Colonic mucosa (tissue), 4 donors: ENCODE measurements at regions not wholly inside any gene's neighbourhood (a gene's known extent, or its start where the extent isn't known, plus 50 kb on each side); places are given as distances from the start of the nearest gene placed in this dataset.

Source experiments
- DNase-seq: peaks from one replicate; pipeline ENCODE4 v3.0.0-alpha.2; 2020
- H3K27ac ChIP-seq: fragments of 200-600 bp; one replicate; pipeline ENCODE4 v1.8.0; 2021
- H3K27me3 ChIP-seq: fragments of 200-600 bp; one replicate; pipeline ENCODE4 v1.8.0; 2021
- H3K36me3 ChIP-seq: fragments of 200-600 bp; one replicate; pipeline ENCODE4 v1.8.0; 2021
- H3K4me1 ChIP-seq: fragments of 200-600 bp; one replicate; pipeline ENCODE4 v1.8.0; 2021; ENCODE audit warnings: mild to moderate bottlenecking
- H3K4me3 ChIP-seq: fragments of 200-600 bp; one replicate; pipeline ENCODE4 v1.8.0; 2021
- H3K9ac ChIP-seq, 2 donors: one replicate each; pipeline ENCODE4 v1.7.0; 2013; ENCODE audit warnings: control low read depth in 2 of 2, low read depth in 2 of 2, low read length in 2 of 2
- H3K9me3 ChIP-seq: fragments of 200-600 bp; one replicate; pipeline ENCODE4 v1.8.0; 2021
- intact Hi-C: fragments of 100-400 bp; cut with DNase I; formaldehyde crosslinking; loops from one replicate; pipeline ENCODE4 v1.14.1; 2022
- TF ChIP-seq, protein P1 (sequence below): fragments of 200-600 bp; IDR thresholded peaks from one replicate; pipeline ENCODE4 v1.8.0; 2022; ENCODE audit warnings: antibody characterized with exemption, mild to moderate bottlenecking
- donor health status: healthy.
- donor health status: DM: no; HTN: no; CAD: no.
- donor health status: DM: no; HTN: no; CAD: no.

GRCh38 chr4:123955167-123955800 lies 558.7 kb downstream of the SPRY1 start:
- intact Hi-C loops, result no loop called here
- H3K4me3 ChIP-seq, result no peak overlapping the region
- H3K36me3 ChIP-seq, result no peaks in the 10 kb centered on the region
- H3K27me3 ChIP-seq, result no peaks in the 10 kb centered on the region
- H3K9me3 ChIP-seq, result no peaks in the 10 kb centered on the region
- no peak for DNase-seq
- H3K9ac ChIP-seq, result no peak overlapping the region
- no peak overlapping the region for H3K27ac ChIP-seq
- TF ChIP-seq, protein P1, sequence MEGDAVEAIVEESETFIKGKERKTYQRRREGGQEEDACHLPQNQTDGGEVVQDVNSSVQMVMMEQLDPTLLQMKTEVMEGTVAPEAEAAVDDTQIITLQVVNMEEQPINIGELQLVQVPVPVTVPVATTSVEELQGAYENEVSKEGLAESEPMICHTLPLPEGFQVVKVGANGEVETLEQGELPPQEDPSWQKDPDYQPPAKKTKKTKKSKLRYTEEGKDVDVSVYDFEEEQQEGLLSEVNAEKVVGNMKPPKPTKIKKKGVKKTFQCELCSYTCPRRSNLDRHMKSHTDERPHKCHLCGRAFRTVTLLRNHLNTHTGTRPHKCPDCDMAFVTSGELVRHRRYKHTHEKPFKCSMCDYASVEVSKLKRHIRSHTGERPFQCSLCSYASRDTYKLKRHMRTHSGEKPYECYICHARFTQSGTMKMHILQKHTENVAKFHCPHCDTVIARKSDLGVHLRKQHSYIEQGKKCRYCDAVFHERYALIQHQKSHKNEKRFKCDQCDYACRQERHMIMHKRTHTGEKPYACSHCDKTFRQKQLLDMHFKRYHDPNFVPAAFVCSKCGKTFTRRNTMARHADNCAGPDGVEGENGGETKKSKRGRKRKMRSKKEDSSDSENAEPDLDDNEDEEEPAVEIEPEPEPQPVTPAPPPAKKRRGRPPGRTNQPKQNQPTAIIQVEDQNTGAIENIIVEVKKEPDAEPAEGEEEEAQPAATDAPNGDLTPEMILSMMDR, result no peak
- H3K4me1 ChIP-seq, result no peaks in the 10 kb centered on the region

DNA sequence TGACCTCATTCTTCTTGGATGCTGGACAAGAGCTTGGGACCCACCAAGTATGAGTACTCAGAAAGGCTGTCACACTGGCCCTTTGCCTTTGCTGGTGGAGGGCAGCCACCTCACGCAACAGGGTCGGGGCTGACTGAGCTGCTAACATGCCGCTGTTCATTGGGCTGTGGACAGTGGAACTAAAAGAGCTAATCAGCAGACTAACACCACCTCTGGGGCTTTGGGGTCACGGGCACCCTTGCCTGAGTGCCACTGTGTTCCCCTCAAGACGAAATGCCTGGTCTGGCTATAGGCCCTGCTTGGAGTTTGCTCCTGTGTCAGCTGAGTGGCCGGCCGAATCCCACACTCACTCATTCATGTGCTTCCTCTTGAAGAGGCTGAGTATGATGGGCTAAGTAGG lies 559.6 kb downstream of the SPRY1 start:
- DNase-seq, result no peak

GRCh38 chr4:123966990-123967769 lies 570.6 kb downstream of the SPRY1 start:
- H3K4me3 ChIP-seq, result no peak overlapping the region
- H3K36me3 ChIP-seq, result no peaks in the 10 kb centered on the region
- no peaks in the 10 kb centered on the region for H3K4me1 ChIP-seq
- no peaks in the 10 kb centered on the region for H3K9me3 ChIP-seq
- H3K9ac ChIP-seq, result no peak overlapping the region
- no peak for DNase-seq
- TF ChIP-seq, protein P1, result no peak
- intact Hi-C loops, result no loop called here
- no peaks in the 10 kb centered on the region for H3K27me3 ChIP-seq
- no peak overlapping the region for H3K27ac ChIP-seq

More for the DNA sequence above, 559.6 kb downstream of the SPRY1 start:
- Histone ChIP-seq H3K36me3 (no peaks in the 10 kb centered on the region), H3K27me3 (no peaks in the 10 kb centered on the region), H3K9ac (no peak overlapping the region), H3K4me1 (no peaks in the 10 kb centered on the region), H3K9me3 (no peaks in the 10 kb centered on the region), H3K27ac (no peak overlapping the region), H3K4me3 (no peak overlapping the region)
- TF ChIP-seq, protein P1, result no peak
- intact Hi-C loops, result no loop called here

DNA sequence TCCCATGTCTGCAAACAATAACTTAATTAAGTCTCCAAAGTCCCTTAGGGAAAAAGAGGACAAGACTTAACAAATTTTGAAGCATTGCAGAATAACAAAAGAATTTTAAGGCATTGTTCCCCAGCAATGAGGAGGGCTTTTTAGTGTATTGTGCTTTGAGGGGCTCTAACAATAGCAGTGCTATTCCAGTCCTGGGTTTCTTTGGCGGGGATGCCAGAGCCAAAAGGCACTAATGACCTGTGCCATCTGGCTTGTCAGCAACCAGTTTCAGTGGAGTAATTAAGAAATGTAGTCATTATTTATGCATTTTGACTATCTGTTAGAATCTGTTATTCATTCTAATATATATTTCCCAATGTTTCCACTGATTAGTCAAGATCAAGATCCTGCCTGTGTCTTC lies 575.4 kb downstream of the SPRY1 start:
- intact Hi-C loops, result no loop called here
- Histone ChIP-seq H3K27me3 (no peaks in the 10 kb centered on the region), H3K27ac (no peak overlapping the region), H3K36me3 (no peaks in the 10 kb centered on the region), H3K4me3 (no peak overlapping the region), H3K9me3 (no peaks in the 10 kb centered on the region), H3K9ac (no peak overlapping the region), H3K4me1 (no peaks in the 10 kb centered on the region)
- no peak for DNase-seq
- TF ChIP-seq, protein P1, result no peak

- no peaks in the 10 kb centered on the region for H3K36me3 ChIP-seq
- H3K4me3 ChIP-seq, result no peak overlapping the region
- no peak overlapping the region for H3K9ac ChIP-seq
- DNase-seq, result no peak
- TF ChIP-seq, protein P1, result no peak
- H3K4me1 ChIP-seq, result no peaks in the 10 kb centered on the region
- H3K27me3 ChIP-seq, result no peaks in the 10 kb centered on the region
- no peaks in the 10 kb centered on the region for H3K9me3 ChIP-seq
- intact Hi-C loops, result no loop called here
- no peak overlapping the region for H3K27ac ChIP-seq
These were observed 578.0 kb downstream of the SPRY1 start for GRCh38 chr4:123974386-123975149.
